ENCODE measurements at regions not wholly inside any gene's neighbourhood (a gene's known extent, or its start where the extent isn't known, plus 50 kb on each side); places are given as distances from the start of the nearest gene placed in this dataset.

- no peak for TF ChIP-seq POLR2AphosphoS5 (IDR thresholded peaks at IDR 0.05)
- no peak for TF ChIP-seq CTCF (IDR thresholded peaks at IDR 0.05)
These were observed 475.7 kb downstream of the DSC3 start for GRCh38 chr18:30566877-30567276.
